ENCODE measurements at regions not wholly inside any gene's neighbourhood (a gene's known extent, or its start where the extent isn't known, plus 50 kb on each side); places are given as distances from the start of the nearest gene placed in this dataset.

DNA sequence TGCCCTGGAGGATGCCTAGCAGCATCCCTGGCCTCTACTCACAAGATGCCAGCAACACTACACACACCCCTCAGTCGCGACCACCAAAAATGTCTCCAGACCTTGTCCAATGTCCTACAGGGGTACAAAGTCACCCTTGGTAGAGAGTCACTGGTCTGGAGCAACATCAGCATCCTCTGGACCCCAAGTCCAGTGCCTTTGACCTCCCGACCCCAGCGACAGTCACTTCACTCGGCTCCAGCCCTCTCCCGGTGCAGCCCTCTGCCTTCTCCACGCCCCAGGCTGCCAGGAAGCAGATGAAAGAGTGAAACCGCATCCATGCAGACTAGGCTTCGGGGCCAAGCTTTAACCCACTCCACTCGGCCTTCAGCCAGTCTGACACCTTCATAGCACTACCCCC is 92.0 kb upstream of the SRSF6 start:
- TF ChIP-seq, protein P1, sequence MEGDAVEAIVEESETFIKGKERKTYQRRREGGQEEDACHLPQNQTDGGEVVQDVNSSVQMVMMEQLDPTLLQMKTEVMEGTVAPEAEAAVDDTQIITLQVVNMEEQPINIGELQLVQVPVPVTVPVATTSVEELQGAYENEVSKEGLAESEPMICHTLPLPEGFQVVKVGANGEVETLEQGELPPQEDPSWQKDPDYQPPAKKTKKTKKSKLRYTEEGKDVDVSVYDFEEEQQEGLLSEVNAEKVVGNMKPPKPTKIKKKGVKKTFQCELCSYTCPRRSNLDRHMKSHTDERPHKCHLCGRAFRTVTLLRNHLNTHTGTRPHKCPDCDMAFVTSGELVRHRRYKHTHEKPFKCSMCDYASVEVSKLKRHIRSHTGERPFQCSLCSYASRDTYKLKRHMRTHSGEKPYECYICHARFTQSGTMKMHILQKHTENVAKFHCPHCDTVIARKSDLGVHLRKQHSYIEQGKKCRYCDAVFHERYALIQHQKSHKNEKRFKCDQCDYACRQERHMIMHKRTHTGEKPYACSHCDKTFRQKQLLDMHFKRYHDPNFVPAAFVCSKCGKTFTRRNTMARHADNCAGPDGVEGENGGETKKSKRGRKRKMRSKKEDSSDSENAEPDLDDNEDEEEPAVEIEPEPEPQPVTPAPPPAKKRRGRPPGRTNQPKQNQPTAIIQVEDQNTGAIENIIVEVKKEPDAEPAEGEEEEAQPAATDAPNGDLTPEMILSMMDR (IDR thresholded peaks at IDR 0.05) = no peak
- TF ChIP-seq POLR2AphosphoS5 (IDR thresholded peaks at IDR 0.05) (no peak), POLR2A (IDR thresholded peaks at IDR 0.05) (no peak)
